HUES6 (cell line): ENCODE measurements at regions not wholly inside any gene's neighbourhood (a gene's known extent, or its start where the extent isn't known, plus 50 kb on each side); places are given as distances from the start of the nearest gene placed in this dataset.
"Not testable (repeated sequence)": the region's sequence is repeated elsewhere in the genome, so short reads cannot be mapped to it uniquely, and the experiment has no call there.

Source experiments
- H3K27ac ChIP-seq: 2 replicates; pipeline ENCODE4 v1.7.0; 2013; ENCODE audit warnings: low read depth, mild to moderate bottlenecking, low read length, inconsistent platforms
- H3K27me3 ChIP-seq: 2 replicates; pipeline ENCODE4 v1.6.1; 2013; ENCODE audit warnings: low read length; ENCODE audit not compliant: control insufficient read depth, insufficient read depth
- H3K36me3 ChIP-seq: 2 replicates; pipeline ENCODE4 v1.6.1; 2013; ENCODE audit warnings: low read length; ENCODE audit not compliant: control insufficient read depth, insufficient read depth
- H3K4me1 ChIP-seq: 2 replicates; pipeline ENCODE4 v1.6.1; 2013; ENCODE audit warnings: low read length; ENCODE audit not compliant: control insufficient read depth, insufficient read depth
- H3K4me3 ChIP-seq: 2 replicates; pipeline ENCODE4 v1.5.1; 2013; ENCODE audit warnings: low read depth, low read length
- H3K9ac ChIP-seq: one replicate; pipeline ENCODE4 v1.6.1; 2013; ENCODE audit warnings: mild to moderate bottlenecking, low read length
- H3K9me3 ChIP-seq: 2 replicates; pipeline ENCODE4 v1.6.1; 2013; ENCODE audit warnings: low read depth, low read length; ENCODE audit not compliant: control insufficient read depth, insufficient read depth

- Histone ChIP-seq H3K36me3 (no peaks in the 10 kb centered on the region), H3K27me3 (peaks cover 13% of the 10 kb centered on the region), H3K4me1 (no peaks in the 10 kb centered on the region), H3K9me3 (no peaks in the 10 kb centered on the region), H3K27ac (no peak overlapping the region), H3K9ac (no peak overlapping the region), H3K4me3 (no peak overlapping the region)
These were observed 477.7 kb upstream of the CADM1 start for GRCh38 chr11:115981814-115982471.

DNA sequence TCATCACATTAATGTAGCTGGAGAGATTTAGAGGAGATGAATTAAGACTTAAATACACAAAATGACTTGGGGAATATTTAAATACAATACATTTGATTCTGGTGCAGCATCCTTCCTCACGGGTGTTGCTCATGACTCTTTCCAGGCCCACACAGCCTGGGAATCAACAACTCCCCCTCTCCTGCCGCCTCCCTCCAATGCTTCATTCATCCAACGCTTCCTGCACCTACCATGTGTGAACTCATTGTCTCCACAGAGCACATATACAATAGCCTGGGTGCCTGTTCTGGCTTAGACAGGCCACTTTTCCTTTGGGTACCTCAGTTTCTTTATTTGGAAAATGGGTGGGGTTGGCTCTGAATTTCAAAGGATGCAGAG is 476.9 kb upstream of the CADM1 start:
- Histone ChIP-seq H3K4me3 (no peak overlapping the region), H3K4me1 (no peaks in the 10 kb centered on the region), H3K9ac (no peak overlapping the region), H3K27ac (no peak overlapping the region), H3K27me3 (peaks cover 21% of the 10 kb centered on the region), H3K36me3 (no peaks in the 10 kb centered on the region), H3K9me3 (no peaks in the 10 kb centered on the region)

GRCh38 chr11:115980337-115981103 is 476.3 kb upstream of the CADM1 start:
- H3K9me3 ChIP-seq: no peaks in the 10 kb centered on the region
- H3K27ac ChIP-seq: no peak overlapping the region
- no peak overlapping the region for H3K4me3 ChIP-seq
- H3K36me3 ChIP-seq: no peaks in the 10 kb centered on the region
- no peak overlapping the region for H3K9ac ChIP-seq
- peaks cover 26% of the 10 kb centered on the region for H3K27me3 ChIP-seq
- H3K4me1 ChIP-seq: 0 out of 2 replicates have a peak, but pooled peaks cover 3% of the 10 kb centered on the region

DNA sequence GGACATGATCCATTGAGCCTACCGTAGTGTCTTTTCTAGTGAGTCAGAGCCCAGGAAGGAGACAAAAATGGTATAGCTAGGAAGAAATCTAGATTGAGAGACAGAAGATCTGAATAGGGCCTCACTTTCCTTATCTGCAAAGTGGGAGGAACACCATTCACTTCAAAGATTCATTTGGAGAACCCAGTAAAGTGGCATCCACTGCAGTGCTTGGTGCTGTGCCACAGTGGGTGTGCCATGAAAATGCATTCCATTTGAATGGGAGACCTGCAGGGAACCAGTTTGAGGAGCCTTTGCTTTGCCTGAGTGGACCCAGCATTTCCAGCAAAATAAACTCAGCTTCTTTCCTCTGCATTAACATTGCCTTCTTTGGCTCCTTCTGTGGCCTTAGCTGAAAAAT is 470.5 kb upstream of the CADM1 start:
- no peaks in the 10 kb centered on the region; the same call in 1 of the 2 replicates for H3K9me3 ChIP-seq
- peaks cover 54% of the 10 kb centered on the region for H3K27me3 ChIP-seq
- peak overlapping the region; percentile 55 for H3K4me3 ChIP-seq
- H3K9ac ChIP-seq: no peak overlapping the region
- no peak overlapping the region for H3K27ac ChIP-seq
- H3K4me1 ChIP-seq: peaks cover 12% of the 10 kb centered on the region
- no peaks in the 10 kb centered on the region for H3K36me3 ChIP-seq

- H3K9me3 ChIP-seq: not testable (repeated sequence)
- peaks cover 63% of the 10 kb centered on the region for H3K27me3 ChIP-seq
These were observed 463.0 kb upstream of the CADM1 start for GRCh38 chr11:115967203-115967602.

GRCh38 chr11:115965767-115966504 is 461.7 kb upstream of the CADM1 start:
- peaks cover 8% of the 10 kb centered on the region; the same call in 1 of the 2 replicates for H3K4me1 ChIP-seq
- H3K9me3 ChIP-seq: no peaks in the 10 kb centered on the region
- no peaks in the 10 kb centered on the region for H3K36me3 ChIP-seq
- no peak overlapping the region for H3K4me3 ChIP-seq
- H3K9ac ChIP-seq: no peak overlapping the region
- no peak overlapping the region for H3K27ac ChIP-seq
- H3K27me3 ChIP-seq: peaks cover 71% of the 10 kb centered on the region

More at GRCh38 chr11:115967203-115967602, 463.0 kb upstream of the CADM1 start:
- H3K36me3 ChIP-seq, H3K9ac ChIP-seq, H3K27ac ChIP-seq, H3K4me1 ChIP-seq: not testable (repeated sequence)
- H3K4me3 ChIP-seq: peak overlapping the region; percentile 55

GRCh38 chr11:115964091-115964490 is 459.9 kb upstream of the CADM1 start:
- Histone ChIP-seq H3K27ac (no peak overlapping the region), H3K9me3 (no peaks in the 10 kb centered on the region), H3K36me3 (no peaks in the 10 kb centered on the region), H3K27me3 (peaks cover 64% of the 10 kb centered on the region), H3K4me3 (no peak overlapping the region), H3K9ac (no peak overlapping the region), H3K4me1 (peaks cover 8% of the 10 kb centered on the region; the same call in 1 of the 2 replicates)

- Histone ChIP-seq H3K9me3 (no peaks in the 10 kb centered on the region), H3K27me3 (peaks cover 66% of the 10 kb centered on the region), H3K36me3 (no peaks in the 10 kb centered on the region), H3K9ac (no peak overlapping the region), H3K4me3 (no peak overlapping the region), H3K4me1 (peaks cover 16% of the 10 kb centered on the region; the same call in 1 of the 2 replicates), H3K27ac (no peak overlapping the region)
These were observed 458.9 kb upstream of the CADM1 start for GRCh38 chr11:115963156-115963555.

DNA sequence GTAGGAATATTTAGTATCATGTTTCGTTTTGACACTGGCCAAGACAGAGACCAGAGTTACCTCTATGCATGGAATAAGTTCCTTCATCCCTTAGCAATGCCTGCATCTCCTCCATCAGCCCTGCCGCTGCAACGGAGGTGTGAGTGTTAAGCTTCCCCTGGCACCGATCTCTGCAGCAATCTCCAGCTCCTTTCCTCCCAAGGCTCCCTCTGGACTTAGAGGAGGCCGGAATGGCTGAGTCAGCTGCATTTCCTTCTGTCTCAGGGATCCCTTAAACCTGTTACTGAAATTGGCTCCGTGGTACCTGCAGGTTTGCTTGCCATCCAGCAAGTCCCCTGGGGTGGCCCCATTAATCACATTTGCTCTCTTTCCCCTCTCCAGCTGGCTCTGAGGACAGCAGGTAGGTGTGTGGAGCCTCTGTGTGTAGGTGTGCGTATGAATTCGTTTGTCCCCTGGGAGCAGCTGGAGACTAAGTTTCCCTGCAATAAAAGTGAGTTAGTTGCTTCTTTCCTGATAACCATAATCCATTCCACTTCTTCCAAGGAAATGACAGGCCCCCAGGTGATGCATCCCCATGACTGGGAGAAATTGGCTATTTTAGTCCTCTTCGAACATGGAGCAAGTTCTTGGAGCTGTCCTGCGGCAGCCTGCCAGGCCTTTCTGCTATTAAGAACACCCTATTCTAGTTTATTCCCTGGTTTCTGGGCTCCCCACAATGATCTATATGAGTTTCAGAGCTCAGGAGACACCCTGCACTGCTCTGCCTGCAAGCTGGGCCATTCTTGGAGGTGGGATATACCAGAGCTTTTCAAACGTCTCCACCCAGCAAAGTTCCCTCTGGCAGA is 457.2 kb upstream of the CADM1 start:
- Histone ChIP-seq H3K36me3 (no peaks in the 10 kb centered on the region), H3K4me3 (no peak overlapping the region), H3K27ac (no peak overlapping the region), H3K27me3 (peaks cover 62% of the 10 kb centered on the region), H3K9ac (no peak overlapping the region), H3K4me1 (peaks cover 16% of the 10 kb centered on the region; the same call in 1 of the 2 replicates), H3K9me3 (no peaks in the 10 kb centered on the region)

GRCh38 chr11:115959081-115959486 is 454.9 kb upstream of the CADM1 start:
- Histone ChIP-seq H3K27me3 (peaks cover 43% of the 10 kb centered on the region), H3K36me3 (no peaks in the 10 kb centered on the region), H3K27ac (no peak overlapping the region), H3K9ac (no peak overlapping the region), H3K4me3 (no peak overlapping the region), H3K4me1 (peaks cover 9% of the 10 kb centered on the region; the same call in 1 of the 2 replicates), H3K9me3 (no peaks in the 10 kb centered on the region)
